ENCODE measurements at regions not wholly inside any gene's neighbourhood (a gene's known extent, or its start where the extent isn't known, plus 50 kb on each side); places are given as distances from the start of the nearest gene placed in this dataset.
A peak's percentile ranks its signal among the peaks of the same experiment; 100 is the strongest.

GRCh38 chr1:47578026-47578720, 140.3 kb downstream of the FOXD2 start:
- TF ChIP-seq CTCF (conservative IDR thresholded peaks at IDR 0.05): no peak
- TF ChIP-seq ZFX (IDR thresholded peaks at IDR 0.05): no peak
- H3K27ac ChIP-seq: peak overlapping the region; percentile 18

- H3K27ac ChIP-seq: peak overlapping the region; percentile 18
Measured at GRCh38 chr1:47578721-47579419, 141.0 kb downstream of the FOXD2 start.

GRCh38 chr1:47579809-47580208, 142.0 kb downstream of the FOXD2 start:
- no peak overlapping the region for H3K27ac ChIP-seq
- TF ChIP-seq ZFX (IDR thresholded peaks at IDR 0.05) (no peak), CTCF (conservative IDR thresholded peaks at IDR 0.05) (no peak)

More at GRCh38 chr1:47578721-47579419, 141.0 kb downstream of the FOXD2 start:
- TF ChIP-seq ZFX (IDR thresholded peaks at IDR 0.05): no peak
- no peak for TF ChIP-seq CTCF (conservative IDR thresholded peaks at IDR 0.05)

- H3K27ac ChIP-seq: no peak overlapping the region
- TF ChIP-seq CTCF (conservative IDR thresholded peaks at IDR 0.05) (no peak), ZFX (IDR thresholded peaks at IDR 0.05) (no peak)
Measured at GRCh38 chr1:47580451-47580995, 142.7 kb downstream of the FOXD2 start.

- TF ChIP-seq CTCF (conservative IDR thresholded peaks at IDR 0.05) (no peak), ZFX (IDR thresholded peaks at IDR 0.05) (no peak)
- H3K27ac ChIP-seq: no peak overlapping the region
Measured at GRCh38 chr1:47582891-47583608, 145.2 kb downstream of the FOXD2 start.

GRCh38 chr1:47584249-47584648, 146.4 kb downstream of the FOXD2 start:
- TF ChIP-seq CTCF (conservative IDR thresholded peaks at IDR 0.05): no peak
- TF ChIP-seq ZFX (IDR thresholded peaks at IDR 0.05): no peak
- H3K27ac ChIP-seq: no peak overlapping the region
